ENCODE measurements at regions not wholly inside any gene's neighbourhood (a gene's known extent, or its start where the extent isn't known, plus 50 kb on each side); places are given as distances from the start of the nearest gene placed in this dataset.

DNA sequence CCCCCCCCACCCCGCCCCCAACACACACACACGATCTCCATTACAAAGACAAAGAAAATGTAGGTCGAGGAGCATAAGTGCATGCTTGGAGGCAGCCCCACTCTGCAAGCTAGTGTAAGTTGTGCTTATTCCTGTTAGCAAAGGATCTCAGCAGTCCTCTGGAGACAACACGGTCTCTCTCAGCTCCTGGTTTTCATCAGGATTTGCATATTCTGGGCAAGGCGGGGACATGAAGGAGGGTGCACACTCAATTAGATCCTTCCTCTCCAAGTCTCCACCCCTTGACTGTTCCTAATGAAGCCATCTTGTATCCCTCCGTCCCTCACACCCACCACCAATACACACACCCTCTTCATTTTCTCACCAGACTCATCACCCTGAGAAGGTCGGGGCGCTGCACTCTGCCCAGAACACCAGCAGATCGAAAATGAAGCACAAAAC lies 63.8 kb downstream of the MRPL46 start:
- DNase-seq (ENCODE audit: extremely low read depth, low read depth), result no peak

DNA sequence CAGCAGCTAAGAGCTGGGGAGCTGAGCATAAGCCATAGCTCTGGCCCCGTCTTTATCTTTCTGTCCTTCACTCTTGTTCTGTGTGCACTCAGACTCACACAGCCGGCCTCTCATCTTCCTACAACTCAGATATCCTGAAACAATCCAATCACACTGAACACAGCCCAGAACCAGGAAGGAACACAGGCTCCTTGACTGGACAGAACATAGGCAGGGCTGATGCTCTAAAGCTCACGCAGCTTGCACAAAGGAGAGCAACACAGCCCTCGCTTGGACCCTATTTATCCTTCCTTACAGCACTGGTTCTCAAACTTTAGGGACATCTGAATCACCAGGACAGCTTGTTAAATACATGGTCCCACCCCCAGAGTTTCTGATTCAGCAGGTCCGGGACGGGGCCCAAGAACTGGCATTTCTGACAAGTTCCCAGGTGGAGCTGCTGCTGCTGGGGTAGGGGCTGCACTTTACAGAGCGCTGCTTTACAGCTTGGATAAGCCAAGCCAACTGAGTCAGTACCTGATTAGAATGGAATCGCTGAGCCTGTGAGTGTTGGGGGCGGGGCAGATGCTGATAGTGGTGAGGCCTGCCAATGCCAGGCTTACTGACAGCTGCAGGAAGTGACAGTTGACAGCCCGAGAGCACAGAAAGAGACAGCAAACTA lies 65.1 kb downstream of the MRPL46 start:
- no peak for DNase-seq (ENCODE audit: extremely low read depth, low read depth)

DNA sequence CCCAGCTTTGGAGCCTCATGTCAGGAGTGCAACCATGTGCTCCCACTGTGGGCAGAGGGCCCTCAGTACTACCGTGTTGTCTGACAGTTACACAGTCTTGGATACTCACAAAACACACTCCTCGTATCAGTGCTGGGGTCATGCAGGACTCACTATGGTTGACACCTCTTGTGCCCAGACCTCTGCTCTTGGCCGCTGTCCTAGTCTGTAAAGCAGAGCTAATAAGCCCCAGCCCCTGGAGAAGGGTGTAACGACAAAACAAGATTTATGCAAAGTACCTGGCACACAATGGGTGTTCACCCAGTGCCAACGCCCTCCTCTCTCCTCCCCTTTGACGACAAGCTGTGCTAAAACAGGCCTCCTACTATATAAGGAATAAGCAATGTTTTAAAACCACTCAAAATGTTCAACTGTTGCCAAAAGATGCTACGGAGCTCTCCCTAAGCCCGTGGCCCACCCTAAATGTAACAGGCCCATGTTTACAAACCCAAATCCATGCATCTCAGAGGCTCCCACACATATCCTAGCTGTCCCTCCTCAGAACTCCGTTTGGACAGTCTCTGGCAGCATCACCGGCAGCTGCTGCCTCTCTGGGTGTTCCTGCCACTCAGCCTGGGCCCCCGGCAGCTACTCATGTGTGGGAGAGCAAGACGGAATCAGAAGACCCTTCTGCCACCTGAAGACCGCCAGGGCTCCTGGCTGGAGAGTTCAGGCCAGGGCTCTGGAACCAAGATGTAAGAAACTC lies 65.8 kb downstream of the MRPL46 start:
- DNase-seq (ENCODE audit: extremely low read depth, low read depth), result no peak

DNA sequence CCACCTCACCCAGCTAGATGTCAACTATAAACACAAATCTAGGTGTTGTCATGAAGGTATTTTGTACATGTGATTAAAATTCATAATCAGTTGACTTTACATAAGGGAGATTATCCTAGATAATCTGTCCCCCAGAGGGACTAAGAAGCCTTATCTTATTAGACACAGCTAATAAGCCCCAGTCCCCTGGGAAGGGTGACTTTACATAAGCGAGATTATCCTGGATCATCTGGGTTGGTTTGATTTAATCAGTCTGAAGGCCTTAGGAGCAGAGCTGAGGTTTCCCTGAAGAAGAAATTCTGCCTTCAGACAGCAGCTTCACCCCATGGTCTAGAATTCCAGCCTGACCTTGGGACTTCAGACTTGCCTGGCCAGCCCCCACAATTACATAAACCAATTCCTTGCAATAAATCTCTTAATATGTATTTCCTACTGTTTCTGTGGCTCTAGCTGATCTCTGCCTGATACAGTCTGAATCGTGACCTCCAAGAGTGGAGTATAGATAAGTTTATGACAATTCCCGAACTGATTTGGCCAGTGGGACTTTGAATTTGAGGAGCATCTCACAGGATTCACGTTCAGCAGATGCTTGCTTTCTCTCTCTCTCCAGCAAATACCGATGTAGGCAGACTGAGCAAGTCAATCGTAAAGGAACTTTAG lies 66.5 kb downstream of the MRPL46 start:
- DNase-seq (ENCODE audit: extremely low read depth, low read depth), result no peak

DNA sequence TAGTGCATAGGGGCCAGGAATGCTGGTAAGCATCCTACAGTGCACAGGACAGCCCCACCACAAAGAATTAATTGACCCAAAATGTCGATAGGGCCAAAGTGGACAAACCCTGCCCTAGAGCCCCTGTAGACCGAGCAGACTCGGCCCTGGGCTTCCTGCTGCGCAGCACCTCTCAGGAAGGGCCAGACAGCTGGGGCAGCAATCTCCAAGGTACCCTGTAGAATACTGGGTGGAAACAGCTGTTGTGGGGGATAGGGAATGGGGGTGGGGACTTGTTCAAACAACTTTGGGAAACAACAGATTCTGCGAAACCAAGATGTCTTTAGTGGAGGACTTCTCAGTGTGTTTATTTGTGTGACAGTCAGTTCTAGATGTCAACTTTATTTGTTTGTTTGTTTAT lies 67.1 kb downstream of the MRPL46 start:
- DNase-seq (ENCODE audit: extremely low read depth, low read depth), result no peak

DNA sequence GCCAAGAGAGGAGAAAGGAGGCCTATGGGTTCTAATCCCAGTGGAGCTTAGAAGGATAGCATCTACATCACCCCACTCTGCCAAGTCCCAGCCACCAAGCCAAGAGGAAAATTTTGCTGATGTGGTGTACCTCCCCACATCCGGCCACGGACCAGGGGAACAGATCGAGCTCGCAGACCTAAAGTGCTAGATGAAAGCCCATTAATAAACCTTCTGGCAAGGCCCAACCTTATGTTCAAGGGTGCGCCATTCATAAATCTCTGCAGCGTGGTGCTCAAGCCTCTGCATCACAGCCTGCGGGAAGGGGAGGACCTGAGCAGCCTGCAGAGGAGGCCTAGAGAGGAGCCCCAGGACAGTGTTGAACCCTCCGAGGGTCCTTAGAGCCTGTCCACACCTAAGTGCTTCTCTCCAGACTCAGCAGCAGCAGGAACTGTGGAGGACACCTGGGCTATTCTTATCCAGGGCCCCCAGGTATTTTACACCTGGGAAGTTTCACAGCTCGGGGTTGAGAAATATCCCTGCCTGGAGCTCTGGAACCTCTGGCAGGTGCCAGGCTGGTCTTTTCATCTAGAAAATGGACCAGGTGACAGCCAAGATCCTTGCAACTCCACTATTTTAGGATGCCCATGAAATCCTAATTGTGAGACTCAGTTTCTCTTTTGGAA lies 68.0 kb downstream of the MRPL46 start:
- DNase-seq (ENCODE audit: extremely low read depth, low read depth), result no peak

DNA sequence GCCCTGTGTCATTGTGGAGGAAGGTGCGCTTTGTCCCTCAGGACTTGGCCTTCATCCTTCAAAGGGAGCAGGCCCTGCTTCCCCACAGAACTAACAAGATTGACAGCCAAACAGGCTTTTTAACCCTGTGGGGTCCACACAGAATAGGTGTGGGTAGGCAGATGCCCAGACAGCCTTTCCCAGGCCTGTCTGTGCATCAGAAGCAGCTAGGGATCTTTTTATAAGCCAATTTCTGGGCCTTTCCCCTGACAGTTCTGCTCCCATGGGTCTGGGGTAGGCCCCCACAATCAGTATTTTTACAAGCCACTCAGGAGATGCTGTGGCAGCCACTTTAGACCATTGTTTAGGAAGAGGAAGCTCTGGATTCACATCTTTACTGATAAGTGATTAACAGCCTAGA lies 69.2 kb downstream of the MRPL46 start:
- DNase-seq (ENCODE audit: extremely low read depth, low read depth), result no peak

DNA sequence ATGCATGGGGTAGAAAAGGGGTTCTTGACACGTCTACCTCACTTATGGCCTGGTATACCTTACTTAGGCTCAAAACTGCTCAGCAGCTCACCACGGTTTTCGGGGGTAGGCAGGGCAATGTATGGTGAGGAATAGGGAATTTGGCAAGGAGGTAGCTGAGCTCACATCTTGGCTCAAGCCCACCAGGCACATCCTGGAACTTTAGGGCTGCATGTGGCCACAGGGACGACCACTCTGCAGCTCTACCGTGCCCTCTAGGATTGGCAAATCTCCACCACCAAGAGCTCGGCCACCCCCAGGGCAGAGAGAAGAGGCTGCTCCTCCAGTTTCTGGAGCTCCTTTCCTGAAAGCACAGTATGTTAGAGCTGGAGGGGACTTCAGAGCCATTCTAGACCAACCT lies 69.7 kb downstream of the MRPL46 start:
- no peak for DNase-seq (ENCODE audit: extremely low read depth, low read depth)

DNA sequence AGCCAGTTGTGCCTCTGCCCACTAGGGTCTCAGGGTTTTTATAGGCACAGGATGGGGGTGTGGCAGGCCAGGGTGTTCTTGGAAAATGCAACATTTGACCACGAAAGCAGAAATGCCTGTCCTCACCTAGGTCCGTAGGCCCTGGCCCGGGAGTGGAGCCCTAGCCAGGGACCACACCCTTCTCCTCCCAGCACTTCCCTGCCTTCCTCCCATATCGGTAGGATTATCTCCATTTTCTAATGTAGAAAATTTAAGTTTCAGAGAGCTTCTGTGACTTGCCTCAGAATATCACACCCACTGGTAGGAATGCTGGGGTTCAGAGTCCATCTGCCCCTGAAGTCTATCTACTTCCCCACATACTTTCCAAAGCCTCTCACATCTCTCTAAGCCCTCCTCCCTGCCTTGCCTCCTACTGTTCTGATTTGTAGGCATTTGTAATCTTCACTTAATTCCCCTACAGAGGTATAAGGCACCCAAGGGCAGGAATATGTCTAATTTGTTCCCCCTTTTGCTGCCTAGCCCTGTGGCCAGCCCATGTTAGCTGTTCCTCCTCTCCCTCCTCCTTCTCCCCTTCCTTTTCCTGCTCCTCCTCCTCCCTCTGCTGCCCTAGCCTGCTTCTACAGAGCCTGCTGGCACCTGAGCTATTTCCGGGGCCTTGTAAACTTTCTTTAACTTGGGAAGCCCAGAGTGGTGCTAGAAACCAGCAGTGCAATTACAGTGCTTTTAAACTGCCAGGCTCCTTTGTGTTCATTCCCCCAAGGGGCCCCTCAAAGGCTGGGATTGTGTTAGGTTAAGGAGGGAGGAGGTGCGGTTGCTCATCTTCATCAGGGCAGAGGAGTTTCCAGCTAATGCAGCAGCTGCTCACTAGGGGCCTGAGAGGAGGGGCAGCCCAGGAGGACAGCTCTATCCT lies 71.1 kb downstream of the MRPL46 start:
- no peak for DNase-seq (ENCODE audit: extremely low read depth, low read depth)

DNA sequence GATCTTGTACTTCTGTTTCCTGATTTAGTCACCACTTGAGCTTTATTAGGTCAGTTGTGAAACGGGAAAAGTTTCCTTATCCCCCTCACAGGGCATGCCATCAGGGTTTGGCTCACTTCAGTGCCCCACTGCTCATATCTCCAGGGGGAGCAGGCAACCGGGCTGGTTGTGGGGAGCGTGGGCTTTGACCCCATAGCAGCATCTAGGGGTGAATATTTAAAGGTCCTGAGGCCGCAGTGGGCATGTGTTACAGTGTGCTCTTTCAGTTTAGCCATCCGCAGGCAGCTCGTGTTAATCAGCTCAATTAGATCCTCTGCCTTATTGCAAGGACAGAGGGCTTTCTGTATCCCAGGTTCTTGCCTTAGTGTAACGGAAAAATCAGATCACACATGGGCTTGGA lies 71.9 kb downstream of the MRPL46 start:
- no peak for DNase-seq (ENCODE audit: extremely low read depth, low read depth)

DNA sequence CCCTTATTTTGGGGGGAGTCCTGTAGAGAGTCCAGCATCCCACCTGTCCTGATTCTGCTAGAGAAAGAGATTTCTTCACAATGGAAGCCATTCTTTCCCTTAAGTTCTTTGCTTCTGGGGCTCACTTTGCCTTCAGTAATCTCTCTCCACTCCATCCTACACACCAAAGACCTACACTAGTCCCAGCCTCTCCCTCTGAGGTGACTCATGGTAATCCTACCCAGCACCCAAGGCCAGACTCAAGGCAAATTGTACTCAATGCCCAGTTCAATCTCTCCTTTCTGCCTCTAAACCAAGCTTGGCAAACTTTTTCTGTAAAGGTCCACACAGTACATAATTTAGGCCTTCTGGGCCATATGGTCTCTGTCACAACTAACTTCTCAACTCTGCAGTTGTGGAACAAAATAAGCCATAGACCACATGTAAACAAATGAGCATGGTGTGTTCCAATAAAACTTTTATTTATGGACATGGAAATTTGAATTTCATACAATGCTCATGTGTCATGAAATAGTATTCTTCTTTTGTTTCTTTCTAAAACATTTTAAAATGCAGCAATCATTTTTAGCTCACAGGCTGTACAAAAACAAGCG lies 72.5 kb downstream of the MRPL46 start:
- no peak for DNase-seq (ENCODE audit: extremely low read depth, low read depth)

DNA sequence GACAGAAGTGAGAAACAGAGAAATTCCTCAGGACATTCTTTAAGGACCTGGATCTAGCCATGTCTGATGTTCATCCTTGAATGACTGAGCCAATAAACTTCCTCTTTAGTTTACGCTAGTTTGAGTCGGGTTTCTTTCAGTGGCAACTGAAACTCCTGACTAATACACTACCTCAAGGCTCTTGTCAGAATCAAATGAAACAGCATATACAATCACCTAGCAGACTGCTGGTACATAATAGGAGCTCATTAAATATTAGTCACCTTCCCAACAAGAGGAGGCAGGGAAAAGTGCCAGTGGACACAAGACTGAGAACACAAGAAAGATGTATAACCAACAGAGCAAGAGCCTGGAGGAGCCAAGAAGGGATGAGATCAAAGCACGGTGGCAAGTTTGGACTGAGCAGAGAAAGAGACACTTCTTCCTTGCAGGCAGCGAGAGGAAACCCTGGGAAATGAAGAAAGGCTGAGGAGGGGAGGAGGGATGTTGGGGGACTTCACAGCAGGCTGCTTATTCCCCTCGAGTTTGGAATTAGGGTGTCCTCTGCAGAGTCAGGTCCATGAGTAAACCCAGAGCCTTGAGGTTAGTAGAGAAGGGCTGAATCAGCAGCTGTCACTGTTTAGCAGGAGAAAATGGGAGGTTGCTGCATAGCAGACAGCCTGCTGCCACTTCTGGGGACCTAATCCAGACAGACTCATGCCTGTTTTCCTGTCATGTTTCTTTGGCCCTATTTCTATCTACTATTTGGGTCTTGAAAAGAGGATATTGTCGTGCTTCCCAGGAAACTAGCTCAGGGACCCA lies 73.3 kb downstream of the MRPL46 start:
- DNase-seq (ENCODE audit: extremely low read depth, low read depth), result no peak

DNA sequence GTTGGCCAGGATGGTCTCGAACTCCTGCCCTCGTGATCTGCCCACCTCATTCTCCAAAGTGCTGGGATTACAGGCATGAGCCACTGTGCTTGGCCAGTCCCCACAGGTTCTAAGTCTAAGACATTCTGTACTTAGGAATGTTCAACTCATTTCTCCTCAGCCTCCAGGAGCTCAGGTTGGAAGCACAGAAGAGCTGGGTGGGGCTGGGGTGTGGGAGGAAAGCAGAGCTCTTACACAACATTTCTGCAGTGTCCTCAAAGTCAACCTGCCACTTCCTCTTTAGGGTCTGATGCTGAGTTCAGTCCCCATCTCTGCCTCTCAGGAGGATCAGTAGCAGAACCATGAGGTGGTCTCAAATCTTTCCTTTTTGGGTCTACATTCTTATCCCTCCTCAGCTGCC lies 75.5 kb downstream of the MRPL46 start:
- DNase-seq (ENCODE audit: extremely low read depth, low read depth), result no peak

DNA sequence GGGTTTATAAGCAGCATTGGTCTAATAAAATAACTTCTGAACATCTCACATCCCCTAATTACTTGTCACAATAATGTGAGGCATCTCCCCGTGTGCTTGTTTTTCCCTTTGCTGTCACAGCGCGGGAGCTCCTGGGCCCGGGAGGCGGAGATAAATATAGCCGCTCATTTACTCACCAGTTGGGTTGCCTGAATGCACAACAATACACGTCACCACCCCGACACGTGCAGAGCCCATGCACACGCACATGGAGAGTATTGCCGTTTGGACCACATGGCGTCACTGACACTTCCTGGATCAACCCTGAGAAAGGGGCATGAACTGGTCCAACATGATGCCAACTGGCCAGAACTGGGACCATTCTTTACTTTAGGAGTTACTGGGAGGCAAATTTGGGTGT lies 76.2 kb downstream of the MRPL46 start:
- DNase-seq (ENCODE audit: extremely low read depth, low read depth), result no peak

DNA sequence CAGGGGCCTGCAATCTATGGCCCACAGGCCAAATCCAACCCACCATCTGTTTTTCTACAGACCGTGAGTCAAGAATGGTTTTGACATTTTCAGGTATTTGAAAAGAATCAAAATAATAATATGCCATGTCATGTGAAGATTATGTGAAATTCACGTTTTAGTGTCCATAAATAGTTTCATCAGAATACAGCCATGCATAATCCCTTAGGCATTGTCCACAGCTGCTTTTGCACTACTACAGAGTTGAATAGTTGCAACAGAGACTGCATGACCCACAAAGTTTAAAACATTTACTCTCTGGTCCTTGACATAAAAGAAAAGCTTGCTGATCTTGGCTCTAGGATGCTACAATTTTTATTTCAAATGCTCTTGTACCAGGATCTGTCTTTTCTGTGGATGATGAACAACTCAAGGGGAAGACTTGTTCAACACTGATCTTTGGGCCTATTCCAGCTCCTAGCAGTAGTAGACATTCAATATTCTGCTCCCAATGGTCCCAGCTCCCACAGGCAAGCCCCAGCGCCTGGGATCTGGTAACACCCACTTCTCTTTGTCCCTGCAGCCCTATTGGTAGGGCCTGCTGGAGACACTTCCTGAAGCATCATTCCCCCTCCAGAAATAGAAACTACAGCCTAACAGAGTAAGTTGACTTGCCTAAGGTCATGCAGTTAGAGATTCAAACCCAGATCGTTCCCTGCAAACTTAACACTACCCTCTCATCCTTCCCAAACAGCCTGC lies 76.9 kb downstream of the MRPL46 start:
- no peak for DNase-seq (ENCODE audit: extremely low read depth, low read depth)

DNA sequence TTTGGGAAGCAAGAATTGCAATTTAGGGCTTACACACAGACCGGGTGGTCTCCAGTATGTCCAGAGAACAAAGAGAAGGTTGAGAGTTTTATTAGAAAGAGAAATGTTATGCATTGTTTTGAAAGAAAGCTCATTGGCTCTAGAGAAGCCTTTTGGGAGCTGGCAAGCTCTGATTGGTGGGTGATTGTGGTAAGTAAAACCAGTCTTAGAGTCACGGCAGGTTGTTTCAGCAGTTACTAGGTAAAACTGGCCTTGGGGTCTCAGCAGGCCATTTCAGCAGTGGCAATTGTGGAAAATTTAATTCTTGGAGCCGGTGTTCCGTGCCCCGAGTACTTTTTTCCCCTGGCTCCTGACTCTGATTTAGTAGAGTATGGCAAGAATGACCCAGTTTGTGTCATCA lies 78.1 kb downstream of the MRPL46 start:
- DNase-seq (ENCODE audit: extremely low read depth, low read depth), result no peak

DNA sequence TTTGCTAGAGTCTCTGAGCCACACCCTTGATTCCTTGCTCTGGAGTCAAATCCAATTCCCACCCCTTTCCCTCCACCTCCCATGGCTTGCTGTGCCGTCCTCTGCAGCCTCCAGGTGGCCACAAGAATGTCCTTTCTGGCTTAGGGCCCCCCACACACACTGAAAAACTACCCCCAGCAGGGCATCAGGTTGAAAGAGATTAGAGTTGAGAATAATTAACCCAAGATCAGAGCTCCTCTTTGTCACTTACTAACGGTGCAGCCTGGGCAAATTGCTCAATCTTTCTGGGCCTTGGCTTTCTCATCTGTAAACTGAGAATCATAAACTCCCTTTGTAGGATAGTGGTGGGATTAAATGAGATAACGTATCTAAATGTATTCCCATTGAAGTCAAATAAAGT lies 78.5 kb downstream of the MRPL46 start:
- DNase-seq (ENCODE audit: extremely low read depth, low read depth), result no peak

DNA sequence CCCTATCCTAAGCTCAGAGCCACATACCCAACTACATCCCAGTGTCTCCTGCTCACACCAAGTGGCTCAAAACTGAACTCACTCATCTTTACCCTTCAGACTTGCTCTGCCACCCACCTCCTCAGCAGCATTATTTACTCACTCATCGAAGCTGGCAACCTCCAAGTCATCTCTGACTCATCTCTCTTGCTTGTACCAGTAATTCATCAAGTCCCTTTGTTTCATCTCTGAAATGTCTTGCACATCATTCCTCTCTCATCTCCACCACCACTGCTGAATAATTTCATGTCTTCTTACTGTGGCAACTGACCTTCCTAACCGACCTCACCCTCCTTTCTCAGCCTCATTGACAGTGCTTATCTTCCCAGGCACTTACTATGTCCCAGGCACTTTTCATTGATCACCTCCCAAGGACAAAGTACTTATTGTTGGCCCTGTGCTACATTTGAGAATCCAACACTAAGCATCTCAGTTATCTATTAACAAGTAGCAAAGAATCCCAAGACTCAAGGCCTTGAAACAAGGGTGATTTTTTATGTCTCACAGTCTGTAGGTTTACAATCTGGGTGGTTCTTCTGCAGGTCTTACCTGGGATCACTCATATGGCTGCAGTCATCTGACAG lies 82.0 kb downstream of the MRPL46 start:
- DNase-seq (ENCODE audit: extremely low read depth, low read depth), result no peak
